ENCODE measurements at regions not wholly inside any gene's neighbourhood (a gene's known extent, or its start where the extent isn't known, plus 50 kb on each side); places are given as distances from the start of the nearest gene placed in this dataset.

- DNase-seq (ENCODE audit: low read depth), result no peak
Measured at GRCh38 chr15:66848116-66848515, 146.1 kb downstream of the SMAD6 start.

GRCh38 chr15:66848686-66849392 lies 146.8 kb downstream of the SMAD6 start:
- no peak for DNase-seq (ENCODE audit: low read depth)

- DNase-seq (ENCODE audit: low read depth), result no peak
Measured at GRCh38 chr15:66849393-66849745, 147.3 kb downstream of the SMAD6 start.

- no peak for DNase-seq (ENCODE audit: low read depth)
Measured at GRCh38 chr15:66849746-66850077, 147.7 kb downstream of the SMAD6 start.

GRCh38 chr15:66850078-66850991 lies 148.3 kb downstream of the SMAD6 start:
- peak; percentile 45 for DNase-seq (ENCODE audit: low read depth)

- DNase-seq (ENCODE audit: low read depth), result no peak
Measured at GRCh38 chr15:66850996-66851310, 148.9 kb downstream of the SMAD6 start.

- peak; percentile 82 for DNase-seq (ENCODE audit: low read depth)
Measured at GRCh38 chr15:66851311-66852063, 149.5 kb downstream of the SMAD6 start.

GRCh38 chr15:66852064-66852905 lies 150.2 kb downstream of the SMAD6 start:
- DNase-seq (ENCODE audit: low read depth), result no peak

GRCh38 chr15:66854012-66854965 lies 152.3 kb downstream of the SMAD6 start:
- no peak for DNase-seq (ENCODE audit: low read depth)

- no peak for DNase-seq (ENCODE audit: low read depth)
Measured at GRCh38 chr15:66855041-66855440, 153.0 kb downstream of the SMAD6 start.

- no peak for DNase-seq (ENCODE audit: low read depth)
Measured at GRCh38 chr15:66857694-66858093, 155.7 kb downstream of the SMAD6 start.

GRCh38 chr15:66858423-66859207 lies 156.6 kb downstream of the SMAD6 start:
- peak; percentile 41 for DNase-seq (ENCODE audit: low read depth)

- DNase-seq (ENCODE audit: low read depth), result no peak
Measured at GRCh38 chr15:66859688-66860253, 157.7 kb downstream of the SMAD6 start.

- no peak for DNase-seq (ENCODE audit: low read depth)
Measured at GRCh38 chr15:66860844-66861243, 158.8 kb downstream of the SMAD6 start.

GRCh38 chr15:66862111-66862939 lies 160.3 kb downstream of the SMAD6 start:
- DNase-seq (ENCODE audit: low read depth), result peak; percentile 44

GRCh38 chr15:66862940-66863335 lies 160.9 kb downstream of the SMAD6 start:
- DNase-seq (ENCODE audit: low read depth), result peak; percentile 83

GRCh38 chr15:66863390-66864085 lies 161.5 kb downstream of the SMAD6 start:
- no peak for DNase-seq (ENCODE audit: low read depth)

Data from myocyte (in vitro differentiated cells).